DND-41 (cell line): ENCODE measurements at regions not wholly inside any gene's neighbourhood (a gene's known extent, or its start where the extent isn't known, plus 50 kb on each side); places are given as distances from the start of the nearest gene placed in this dataset.

Source experiments
- CTCF ChIP-seq: IDR thresholded peaks from 2 replicates; pipeline ENCODE4 v1.5.1; 2012; ENCODE audit warnings: borderline replicate concordance, low read length, moderate library complexity, mild to moderate bottlenecking; ENCODE audit not compliant: poor library complexity, severe bottlenecking; ENCODE audit errors: extremely low read depth
- EZH2 ChIP-seq: IDR thresholded peaks from 3 replicates; pipeline ENCODE4 v1.6.1; 2012; ENCODE audit warnings: borderline replicate concordance, low read depth, mild to moderate bottlenecking, moderate library complexity, low read length, inconsistent platforms; ENCODE audit not compliant: severe bottlenecking

GRCh38 chr7:145263886-145264285, 428.0 kb upstream of the TPK1 start:
- no peak for TF ChIP-seq CTCF
- TF ChIP-seq EZH2: no peak
